RKO (cell line): ENCODE measurements at regions not wholly inside any gene's neighbourhood (a gene's known extent, or its start where the extent isn't known, plus 50 kb on each side); places are given as distances from the start of the nearest gene placed in this dataset.
"Not testable (repeated sequence)": the region's sequence is repeated elsewhere in the genome, so short reads cannot be mapped to it uniquely, and the experiment has no call there.

Experiments used
- DNase-seq: peaks from one replicate; pipeline ENCODE4 v3.0.0-alpha.2; 2016; ENCODE audit warnings: low spot score

GRCh38 chr7:89401099-89401498 is 605.6 kb upstream of the TEX47 start:
- DNase-seq, result no peak

GRCh38 chr7:89401690-89402089 is 606.2 kb upstream of the TEX47 start:
- no peak for DNase-seq

GRCh38 chr7:89451911-89452310 is 656.4 kb upstream of the TEX47 start:
- no peak for DNase-seq

- no peak for DNase-seq
Measured at GRCh38 chr7:89456556-89456955, 661.0 kb upstream of the TEX47 start.

- DNase-seq, result no peak
Measured at GRCh38 chr7:89458114-89458513, 662.6 kb upstream of the TEX47 start.

- DNase-seq, result no peak
Measured at GRCh38 chr7:89474456-89474855, 678.9 kb upstream of the TEX47 start.

GRCh38 chr7:89477991-89478390 is 676.3 kb upstream of the STEAP1 start:
- DNase-seq, result no peak

- no peak for DNase-seq
Measured at GRCh38 chr7:89495704-89496103, 658.6 kb upstream of the STEAP1 start.

- no peak for DNase-seq
Measured at GRCh38 chr7:89500084-89500483, 654.2 kb upstream of the STEAP1 start.

- DNase-seq, result no peak
Measured at GRCh38 chr7:89503281-89503680, 651.0 kb upstream of the STEAP1 start.

- no peak for DNase-seq
Measured at GRCh38 chr7:89507034-89507433, 647.2 kb upstream of the STEAP1 start.

GRCh38 chr7:89511900-89512299 is 642.4 kb upstream of the STEAP1 start:
- DNase-seq, result no peak

GRCh38 chr7:89514970-89515369 is 639.3 kb upstream of the STEAP1 start:
- DNase-seq, result no peak

- no peak for DNase-seq
Measured at GRCh38 chr7:89517815-89518214, 636.5 kb upstream of the STEAP1 start.

GRCh38 chr7:89549768-89550167 is 604.5 kb upstream of the STEAP1 start:
- no peak for DNase-seq

GRCh38 chr7:89554209-89554608 is 600.1 kb upstream of the STEAP1 start:
- no peak for DNase-seq

- DNase-seq, result no peak
Measured at GRCh38 chr7:89559596-89559995, 594.7 kb upstream of the STEAP1 start.

GRCh38 chr7:89563597-89563996 is 590.7 kb upstream of the STEAP1 start:
- no peak for DNase-seq

GRCh38 chr7:89584896-89585295 is 569.4 kb upstream of the STEAP1 start:
- no peak for DNase-seq

GRCh38 chr7:89593125-89593524 is 561.1 kb upstream of the STEAP1 start:
- DNase-seq, result no peak

- no peak for DNase-seq
Measured at GRCh38 chr7:89602984-89603383, 551.3 kb upstream of the STEAP1 start.

- no peak for DNase-seq
Measured at GRCh38 chr7:89605362-89605761, 548.9 kb upstream of the STEAP1 start.

GRCh38 chr7:89606511-89606910 is 547.8 kb upstream of the STEAP1 start:
- DNase-seq, result no peak

- DNase-seq, result no peak
Measured at GRCh38 chr7:89607792-89608191, 546.5 kb upstream of the STEAP1 start.

- not testable (repeated sequence) for DNase-seq
Measured at GRCh38 chr7:89616829-89617228, 537.4 kb upstream of the STEAP1 start.
